Cardiac muscle cell (in vitro differentiated cells and primary cell): ENCODE measurements at regions not wholly inside any gene's neighbourhood (a gene's known extent, or its start where the extent isn't known, plus 50 kb on each side); places are given as distances from the start of the nearest gene placed in this dataset.
A peak's percentile ranks its signal among the peaks of the same experiment; 100 is the strongest.

Source experiments
- DNase-seq, 2 donors: peaks; one replicate each; pipeline versions ENCODE4 v3.0.0 to v3.0.0-alpha.2; 2010 to 2017; ENCODE audit warnings: low read depth in 1 of 2, low spot score in 1 of 2
- H3K27ac ChIP-seq: fragments of 200-600 bp; sonication (generic); 2 replicates; pipeline ENCODE4 v1.5.1; 2016
- H3K27me3 ChIP-seq: fragments of 200-600 bp; sonication (generic); 2 replicates; pipeline ENCODE4 v1.6.0; 2016; ENCODE audit warnings: control low read depth
- H3K36me3 ChIP-seq: fragments of 200-600 bp; sonication (generic); 2 replicates; pipeline ENCODE4 v1.5.1; 2016; ENCODE audit warnings: control low read depth
- H3K4me1 ChIP-seq: fragments of 200-600 bp; sonication (generic); 2 replicates; pipeline ENCODE4 v1.8.1; 2017; ENCODE audit warnings: low read depth, mild to moderate bottlenecking, mixed run types
- H3K4me3 ChIP-seq: fragments of 200-600 bp; sonication (generic); 2 replicates; pipeline ENCODE4 v1.5.1; 2016; ENCODE audit warnings: mild to moderate bottlenecking
- H3K9me3 ChIP-seq: fragments of 200-600 bp; sonication (generic); 2 replicates; pipeline ENCODE4 v1.5.1; 2017; ENCODE audit warnings: low read depth, mild to moderate bottlenecking, control low read depth
- CTCF ChIP-seq: IDR thresholded peaks from 2 replicates; pipeline ENCODE4 v1.5.1; 2012; ENCODE audit warnings: low read depth, mild to moderate bottlenecking, low read length

DNA sequence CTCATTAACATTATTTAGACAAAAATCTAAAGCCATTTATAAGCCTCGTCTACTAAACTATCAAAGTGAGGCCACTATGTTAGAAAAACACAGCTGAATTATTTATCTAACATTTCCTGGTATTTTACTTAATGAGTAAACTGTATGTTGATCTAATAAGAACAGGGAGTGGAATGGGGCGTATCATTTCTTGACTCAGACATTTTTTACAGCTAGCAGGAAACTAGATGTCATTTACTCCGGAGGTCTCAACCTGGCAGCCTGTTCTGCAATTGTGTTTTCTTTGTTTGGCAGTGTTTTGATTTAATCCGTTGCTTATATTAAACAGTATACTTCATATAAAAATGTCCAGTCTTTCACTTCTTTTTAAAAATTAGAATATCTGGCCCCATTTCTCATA, 79.1 kb upstream of the ABI3BP start:
- Histone ChIP-seq H3K4me3 (no peak overlapping the region), H3K36me3 (no peaks in the 10 kb centered on the region), H3K27me3 (no peaks in the 10 kb centered on the region), H3K9me3 (no peaks in the 10 kb centered on the region), H3K27ac (no peak overlapping the region), H3K4me1 (no peaks in the 10 kb centered on the region)
- DNase-seq = peak in 1 of 2 donors; percentile 18
- TF ChIP-seq CTCF = no peak

GRCh38 chr3:101070799-101071121, 77.5 kb upstream of the ABI3BP start:
- Histone ChIP-seq H3K9me3 (no peaks in the 10 kb centered on the region), H3K4me3 (no peak overlapping the region), H3K27me3 (no peaks in the 10 kb centered on the region), H3K27ac (no peak overlapping the region), H3K36me3 (no peaks in the 10 kb centered on the region), H3K4me1 (no peaks in the 10 kb centered on the region)
- TF ChIP-seq CTCF = no peak
- no peak for DNase-seq

GRCh38 chr3:101069901-101070798, 76.9 kb upstream of the ABI3BP start:
- no peaks in the 10 kb centered on the region for H3K27me3 ChIP-seq
- peak; percentile 58 for TF ChIP-seq CTCF
- peak; percentile 25 to 52 for DNase-seq
- H3K4me1 ChIP-seq = no peaks in the 10 kb centered on the region
- H3K27ac ChIP-seq = no peak overlapping the region
- H3K9me3 ChIP-seq = no peaks in the 10 kb centered on the region
- H3K4me3 ChIP-seq = no peak overlapping the region
- H3K36me3 ChIP-seq = no peaks in the 10 kb centered on the region

GRCh38 chr3:101068876-101069606, 75.8 kb upstream of the ABI3BP start:
- no peak for TF ChIP-seq CTCF
- Histone ChIP-seq H3K9me3 (no peaks in the 10 kb centered on the region), H3K4me3 (no peak overlapping the region), H3K36me3 (no peaks in the 10 kb centered on the region), H3K27me3 (no peaks in the 10 kb centered on the region), H3K4me1 (no peaks in the 10 kb centered on the region), H3K27ac (no peak overlapping the region)
- no peak for DNase-seq

GRCh38 chr3:101066711-101067129, 73.5 kb upstream of the ABI3BP start:
- H3K4me1 ChIP-seq = no peaks in the 10 kb centered on the region
- peak in 1 of 2 donors; percentile 24 for DNase-seq
- no peak overlapping the region for H3K4me3 ChIP-seq
- TF ChIP-seq CTCF = no peak
- H3K36me3 ChIP-seq = no peaks in the 10 kb centered on the region
- H3K27ac ChIP-seq = no peak overlapping the region
- H3K27me3 ChIP-seq = no peaks in the 10 kb centered on the region
- no peaks in the 10 kb centered on the region for H3K9me3 ChIP-seq
